ENCODE measurements at regions not wholly inside any gene's neighbourhood (a gene's known extent, or its start where the extent isn't known, plus 50 kb on each side); places are given as distances from the start of the nearest gene placed in this dataset.

DNA sequence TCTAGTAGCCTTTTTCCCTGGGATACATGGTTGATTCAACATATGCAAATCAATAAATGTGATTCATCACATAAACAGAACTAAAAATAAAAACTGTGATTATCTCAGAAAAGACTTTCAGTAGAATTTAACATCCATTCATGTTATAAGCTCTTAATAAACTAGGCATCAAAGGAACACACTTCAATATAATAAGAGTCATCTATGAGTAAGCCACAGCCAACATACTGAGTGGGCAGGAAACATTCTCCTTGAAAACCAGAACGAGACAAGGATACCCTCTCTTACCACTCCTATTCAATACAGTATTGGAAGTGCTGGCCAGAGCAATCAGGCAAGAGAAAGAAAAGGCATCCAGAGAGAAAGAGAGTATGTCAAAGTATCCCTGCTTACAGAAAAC lies 239.9 kb downstream of the ATPSCKMT start:
- intact Hi-C loops (cut with DNase I): no loop called here
- Histone ChIP-seq H3K27ac (no peak overlapping the region), H3K36me3 (no peaks in the 10 kb centered on the region), H3K4me3 (no peak overlapping the region), H3K4me1 (no peaks in the 10 kb centered on the region), H3K9me3 (no peaks in the 10 kb centered on the region), H3K27me3 (no peaks in the 10 kb centered on the region)
- no peak for DNase-seq
- ATAC-seq: no peak
- TF ChIP-seq POLR2A (IDR thresholded peaks at IDR 0.05): no peak
- TF ChIP-seq CTCF (IDR thresholded peaks at IDR 0.05): no peak
- WGBS (ENCODE audit: insufficient coverage, low coverage, low lambda C conversion rate, missing lambda C conversion rate): 33% methylated on average over 1 of the region's 1 CpG

GRCh38 chr5:9987101-9987500 lies 262.6 kb downstream of the ATPSCKMT start:
- H3K4me3 ChIP-seq: no peak overlapping the region
- intact Hi-C loops (cut with DNase I): no loop called here
- no peak overlapping the region for H3K27ac ChIP-seq
- ATAC-seq (no peak), DNase-seq (no peak)
- H3K9me3 ChIP-seq: no peaks in the 10 kb centered on the region
- H3K27me3 ChIP-seq: no peaks in the 10 kb centered on the region
- H3K4me1 ChIP-seq: no peaks in the 10 kb centered on the region
- WGBS (ENCODE audit: insufficient coverage, low coverage, low lambda C conversion rate, missing lambda C conversion rate): 23% methylated on average over 4 of the region's 4 CpGs
- H3K36me3 ChIP-seq: no peaks in the 10 kb centered on the region
- no peak for TF ChIP-seq POLR2A (IDR thresholded peaks at IDR 0.05)
- no peak for TF ChIP-seq CTCF (IDR thresholded peaks at IDR 0.05)

- DNase-seq (no peak), ATAC-seq (no peak)
- intact Hi-C loops (cut with DNase I): no loop called here
Measured at GRCh38 chr5:9977070-9977469, 272.6 kb downstream of the ATPSCKMT start.

DNA sequence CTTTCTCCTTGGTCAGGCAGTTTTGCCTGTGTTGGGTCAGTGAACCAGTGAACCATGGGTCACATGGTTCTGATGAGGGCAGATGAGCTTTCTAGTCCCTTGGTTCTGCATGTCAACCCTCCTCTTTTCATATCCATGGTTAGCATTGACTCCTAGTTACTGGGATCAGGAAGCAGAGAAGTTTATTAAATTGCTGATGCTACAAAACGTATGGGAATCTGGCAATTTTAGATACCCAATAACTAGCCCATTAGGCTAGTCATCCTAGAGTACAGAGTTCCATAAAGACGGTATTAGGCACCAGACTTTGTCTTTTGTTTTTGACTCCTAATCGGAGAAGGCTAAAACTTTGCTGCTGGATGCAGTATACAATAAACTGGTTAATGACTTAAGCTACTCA lies 273.1 kb downstream of the ATPSCKMT start:
- H3K27me3 ChIP-seq: no peaks in the 10 kb centered on the region
- ATAC-seq (no peak), DNase-seq (no peak)
- no peaks in the 10 kb centered on the region for H3K36me3 ChIP-seq
- no peak overlapping the region for H3K4me3 ChIP-seq
- H3K4me1 ChIP-seq: no peaks in the 10 kb centered on the region
- no peak overlapping the region for H3K27ac ChIP-seq
- intact Hi-C loops (cut with DNase I): no loop called here
- TF ChIP-seq CTCF (IDR thresholded peaks at IDR 0.05) (no peak), POLR2A (IDR thresholded peaks at IDR 0.05) (no peak)
- WGBS (ENCODE audit: insufficient coverage, low coverage, low lambda C conversion rate, missing lambda C conversion rate): 41% methylated on average over 3 of the region's 3 CpGs
- no peaks in the 10 kb centered on the region for H3K9me3 ChIP-seq

More at GRCh38 chr5:9977070-9977469, 272.6 kb downstream of the ATPSCKMT start:
- H3K4me1 ChIP-seq: no peaks in the 10 kb centered on the region
- H3K27me3 ChIP-seq: no peaks in the 10 kb centered on the region
- no peak overlapping the region for H3K4me3 ChIP-seq
- no peak overlapping the region for H3K27ac ChIP-seq
- H3K36me3 ChIP-seq: no peaks in the 10 kb centered on the region
- H3K9me3 ChIP-seq: no peaks in the 10 kb centered on the region
- 7% methylated on average over 2 of the region's 2 CpGs for WGBS (ENCODE audit: insufficient coverage, low coverage, low lambda C conversion rate, missing lambda C conversion rate)
- TF ChIP-seq POLR2A (IDR thresholded peaks at IDR 0.05) (no peak), CTCF (IDR thresholded peaks at IDR 0.05) (no peak)

GRCh38 chr5:9972059-9972458 lies 277.6 kb downstream of the ATPSCKMT start:
- 60% methylated on average over 2 of the region's 3 CpGs for WGBS (ENCODE audit: insufficient coverage, low coverage, low lambda C conversion rate, missing lambda C conversion rate)
- no peak for TF ChIP-seq POLR2A (IDR thresholded peaks at IDR 0.05)
- TF ChIP-seq CTCF (IDR thresholded peaks at IDR 0.05): no peak
- no peaks in the 10 kb centered on the region for H3K4me1 ChIP-seq
- H3K36me3 ChIP-seq: no peaks in the 10 kb centered on the region
- no peak overlapping the region for H3K27ac ChIP-seq
- intact Hi-C loops (cut with DNase I): no loop called here
- no peak overlapping the region for H3K4me3 ChIP-seq
- no peaks in the 10 kb centered on the region for H3K27me3 ChIP-seq
- H3K9me3 ChIP-seq: no peaks in the 10 kb centered on the region
- ATAC-seq: no peak
- no peak for DNase-seq

Measured in right lobe of liver (tissue), 6 donors.